RWPE2 (cell line): ENCODE measurements at regions not wholly inside any gene's neighbourhood (a gene's known extent, or its start where the extent isn't known, plus 50 kb on each side); places are given as distances from the start of the nearest gene placed in this dataset.
"Not testable (repeated sequence)": the region's sequence is repeated elsewhere in the genome, so short reads cannot be mapped to it uniquely, and the experiment has no call there.

Experiments
- ATAC-seq: fragments of 200-7000 bp; cut with Tn5 transposase; 3 replicates; pipeline ENCODE4 v1.9.1; 2021; ENCODE audit warnings: low read depth
- DNase-seq: peaks from one replicate; pipeline ENCODE4 v3.0.0-alpha.2; 2020; ENCODE audit warnings: low spot score
- H3K27ac ChIP-seq: fragments of 450-650 bp; 2 replicates; pipeline ENCODE4 v1.5.1; 2017; ENCODE audit warnings: mild to moderate bottlenecking; ENCODE audit not compliant: poor library complexity, severe bottlenecking
- H3K27me3 ChIP-seq: fragments of 250-450 bp; sonication (Bioruptor Pico); 2 replicates; pipeline ENCODE4 v1.5.1; 2021; ENCODE audit warnings: mild to moderate bottlenecking, moderate library complexity; ENCODE audit not compliant: insufficient read depth, poor library complexity, severe bottlenecking
- H3K36me3 ChIP-seq: fragments of 250-450 bp; sonication (Bioruptor Pico); 2 replicates; pipeline ENCODE4 v1.5.1; 2020; ENCODE audit warnings: low read depth, mild to moderate bottlenecking, moderate library complexity
- H3K4me1 ChIP-seq: fragments of 250-450 bp; sonication (Bioruptor Pico); 2 replicates; pipeline ENCODE4 v1.5.1; 2021; ENCODE audit warnings: mild to moderate bottlenecking, moderate library complexity; ENCODE audit not compliant: insufficient read depth, poor library complexity, severe bottlenecking
- H3K4me3 ChIP-seq: fragments of 250-450 bp; sonication (Bioruptor Pico); 2 replicates; pipeline ENCODE4 v1.5.1; 2021; ENCODE audit warnings: mild to moderate bottlenecking, moderate library complexity; ENCODE audit not compliant: severe bottlenecking
- H3K9me3 ChIP-seq: fragments of 250-450 bp; sonication (Bioruptor Pico); 2 replicates; pipeline ENCODE4 v1.5.1; 2021; ENCODE audit warnings: mild to moderate bottlenecking, moderate library complexity; ENCODE audit not compliant: severe bottlenecking
- TF ChIP-seq, protein P1 (sequence below): fragments of 450-650 bp; IDR thresholded peaks from one replicate; pipeline ENCODE4 v1.5.1; 2017; ENCODE audit warnings: mild to moderate bottlenecking, moderate library complexity; ENCODE audit not compliant: poor library complexity, severe bottlenecking

GRCh38 chr2:107511970-107512789, 314.5 kb upstream of the RGPD4 start:
- Histone ChIP-seq H3K4me1 (no peaks in the 10 kb centered on the region), H3K27me3 (peaks cover 8% of the 10 kb centered on the region), H3K36me3 (no peaks in the 10 kb centered on the region), H3K9me3 (no peaks in the 10 kb centered on the region), H3K27ac (no peak overlapping the region), H3K4me3 (no peak overlapping the region)
- ATAC-seq, result no peak
- TF ChIP-seq, protein P1, sequence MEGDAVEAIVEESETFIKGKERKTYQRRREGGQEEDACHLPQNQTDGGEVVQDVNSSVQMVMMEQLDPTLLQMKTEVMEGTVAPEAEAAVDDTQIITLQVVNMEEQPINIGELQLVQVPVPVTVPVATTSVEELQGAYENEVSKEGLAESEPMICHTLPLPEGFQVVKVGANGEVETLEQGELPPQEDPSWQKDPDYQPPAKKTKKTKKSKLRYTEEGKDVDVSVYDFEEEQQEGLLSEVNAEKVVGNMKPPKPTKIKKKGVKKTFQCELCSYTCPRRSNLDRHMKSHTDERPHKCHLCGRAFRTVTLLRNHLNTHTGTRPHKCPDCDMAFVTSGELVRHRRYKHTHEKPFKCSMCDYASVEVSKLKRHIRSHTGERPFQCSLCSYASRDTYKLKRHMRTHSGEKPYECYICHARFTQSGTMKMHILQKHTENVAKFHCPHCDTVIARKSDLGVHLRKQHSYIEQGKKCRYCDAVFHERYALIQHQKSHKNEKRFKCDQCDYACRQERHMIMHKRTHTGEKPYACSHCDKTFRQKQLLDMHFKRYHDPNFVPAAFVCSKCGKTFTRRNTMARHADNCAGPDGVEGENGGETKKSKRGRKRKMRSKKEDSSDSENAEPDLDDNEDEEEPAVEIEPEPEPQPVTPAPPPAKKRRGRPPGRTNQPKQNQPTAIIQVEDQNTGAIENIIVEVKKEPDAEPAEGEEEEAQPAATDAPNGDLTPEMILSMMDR, result no peak
- no peak for DNase-seq

DNA sequence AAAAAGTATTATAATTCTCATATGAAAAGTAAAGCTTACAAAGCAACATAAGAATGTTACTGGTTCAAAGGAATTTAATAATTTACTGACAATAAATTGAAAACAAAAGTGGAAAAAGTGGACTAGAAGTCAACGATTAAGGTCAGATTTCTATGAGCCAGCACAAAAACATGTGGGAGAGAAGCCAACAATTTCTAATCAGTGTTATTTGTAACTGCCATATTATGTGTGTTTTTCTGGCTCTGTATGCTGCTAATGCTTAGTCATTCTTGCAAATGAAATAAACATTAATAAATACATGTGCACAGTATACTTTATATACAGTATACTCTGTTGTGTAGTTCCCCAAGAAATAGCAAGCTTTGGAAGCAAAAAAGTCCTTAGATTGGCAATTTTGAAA, 301.3 kb upstream of the RGPD4 start:
- no peaks in the 10 kb centered on the region for H3K4me1 ChIP-seq
- no peak overlapping the region for H3K27ac ChIP-seq
- H3K9me3 ChIP-seq, result no peaks in the 10 kb centered on the region
- ATAC-seq (no peak), DNase-seq (no peak)
- H3K36me3 ChIP-seq, result no peaks in the 10 kb centered on the region
- no peak overlapping the region for H3K4me3 ChIP-seq
- TF ChIP-seq, protein P1, result no peak
- no peaks in the 10 kb centered on the region for H3K27me3 ChIP-seq

DNA sequence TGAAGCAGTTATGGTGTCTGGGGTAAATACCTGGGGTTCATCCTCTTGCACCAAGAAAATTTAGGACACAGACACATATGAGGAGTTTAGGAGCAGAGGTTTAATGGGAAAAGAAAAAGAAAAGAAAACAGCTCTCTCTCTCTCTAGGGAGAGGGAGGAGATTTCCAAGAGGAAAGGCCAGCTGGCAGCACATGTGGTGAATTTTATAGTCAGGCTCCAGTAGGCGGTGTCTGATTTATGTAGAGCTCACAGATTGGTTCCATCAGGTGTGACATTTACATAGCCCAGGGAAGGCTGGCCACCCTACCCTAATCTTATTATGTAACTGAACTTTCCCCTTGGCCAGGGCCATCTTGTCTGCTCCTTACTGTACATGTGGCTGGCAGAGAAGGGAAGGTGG, 297.5 kb upstream of the RGPD4 start:
- H3K27ac ChIP-seq, result no peak overlapping the region
- H3K27me3 ChIP-seq, result no peaks in the 10 kb centered on the region
- no peak for DNase-seq
- no peak for ATAC-seq
- H3K36me3 ChIP-seq, result no peaks in the 10 kb centered on the region
- H3K4me3 ChIP-seq, result no peak overlapping the region
- H3K9me3 ChIP-seq, result no peaks in the 10 kb centered on the region
- H3K4me1 ChIP-seq, result no peaks in the 10 kb centered on the region
- TF ChIP-seq, protein P1, result no peak

GRCh38 chr2:107530046-107530445, 296.6 kb upstream of the RGPD4 start:
- H3K4me3 ChIP-seq, result no peak overlapping the region
- no peaks in the 10 kb centered on the region for H3K4me1 ChIP-seq
- H3K9me3 ChIP-seq, result no peaks in the 10 kb centered on the region
- DNase-seq (no peak), ATAC-seq (no peak)
- H3K27ac ChIP-seq, result no peak overlapping the region
- no peaks in the 10 kb centered on the region for H3K27me3 ChIP-seq
- TF ChIP-seq, protein P1, result no peak
- H3K36me3 ChIP-seq, result no peaks in the 10 kb centered on the region

- Histone ChIP-seq H3K36me3 (no peaks in the 10 kb centered on the region), H3K27ac (no peak overlapping the region), H3K27me3 (no peaks in the 10 kb centered on the region), H3K4me1 (no peaks in the 10 kb centered on the region), H3K4me3 (no peak overlapping the region), H3K9me3 (no peaks in the 10 kb centered on the region)
- DNase-seq, result no peak
- TF ChIP-seq, protein P1, result no peak
- no peak for ATAC-seq
Measured at GRCh38 chr2:107534926-107535325, 291.8 kb upstream of the RGPD4 start.

- H3K9me3 ChIP-seq, DNase-seq, H3K36me3 ChIP-seq, H3K4me3 ChIP-seq, H3K27ac ChIP-seq, ATAC-seq, H3K27me3 ChIP-seq, H3K4me1 ChIP-seq: not testable (repeated sequence)
Measured at GRCh38 chr2:107535905-107536689, 290.6 kb upstream of the RGPD4 start.
